SH-SY5Y (cell line): ENCODE measurements at regions not wholly inside any gene's neighbourhood (a gene's known extent, or its start where the extent isn't known, plus 50 kb on each side); places are given as distances from the start of the nearest gene placed in this dataset.

Source experiments
- GATA2 ChIP-seq: IDR thresholded peaks from 2 replicates; pipeline ENCODE4 v1.6.1; 2011; ENCODE audit warnings: mild to moderate bottlenecking, low read depth, low read length
- GATA3 ChIP-seq: IDR thresholded peaks from 2 replicates; pipeline ENCODE4 v1.6.1; 2011; ENCODE audit warnings: low read depth, mild to moderate bottlenecking, low read length, moderate library complexity

DNA sequence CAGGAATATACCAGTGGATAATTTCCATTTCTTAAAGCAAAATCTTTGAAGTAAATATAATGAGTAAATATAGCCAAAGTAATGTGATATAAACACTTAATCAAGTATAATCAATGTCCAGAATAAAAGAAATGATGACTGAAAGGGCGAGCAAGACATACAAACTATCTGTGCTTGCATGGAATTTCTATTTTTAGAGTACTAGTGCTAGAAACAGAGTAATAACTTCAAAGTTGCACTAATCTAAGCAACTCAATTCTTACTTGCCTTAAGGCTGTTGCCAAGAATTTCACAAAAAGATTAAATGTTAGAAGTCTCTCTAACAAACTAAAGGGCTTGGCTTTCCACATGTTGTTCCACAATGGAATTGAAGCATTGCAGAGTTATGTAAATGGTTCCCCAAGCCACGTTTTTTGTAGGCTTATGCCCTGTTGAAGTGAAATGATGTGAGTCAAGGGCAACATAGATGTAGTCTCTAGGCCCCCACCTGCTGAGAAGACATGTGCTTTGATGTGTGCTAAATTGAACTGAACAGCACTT, 175.0 kb upstream of the LMNTD1 start:
- no peak for TF ChIP-seq GATA2
- no peak for TF ChIP-seq GATA3
